ENCODE measurements at regions not wholly inside any gene's neighbourhood (a gene's known extent, or its start where the extent isn't known, plus 50 kb on each side); places are given as distances from the start of the nearest gene placed in this dataset.

- TF ChIP-seq CTCF (IDR thresholded peaks at IDR 0.05; ENCODE audit: insufficient read depth, low read depth, low read length): no peak
- no peak for TF ChIP-seq EZH2 (IDR thresholded peaks at IDR 0.05; ENCODE audit: insufficient read depth, low read length)
Measured at GRCh38 chr6:40854592-40854991, 184.4 kb downstream of the UNC5CL start.

Measured in astrocyte (in vitro differentiated cells and primary cell).